ENCODE measurements at regions not wholly inside any gene's neighbourhood (a gene's known extent, or its start where the extent isn't known, plus 50 kb on each side); places are given as distances from the start of the nearest gene placed in this dataset.

GRCh38 chr4:32986236-32986635 lies 2266.1 kb downstream of the PCDH7 start:
- Histone ChIP-seq H3K9me3 (ENCODE audit: control insufficient read depth, insufficient read depth, low read depth, low read length) (no peaks in the 10 kb centered on the region), H3K4me3 (replicated peaks in 1 of 4; ENCODE audit: control extremely low read depth in 1 of 4, insufficient read depth in 1 of 4, low read depth in 3 of 4, low read length in 4 of 4) (no peak overlapping the region), H3K36me3 (ENCODE audit: control insufficient read depth, insufficient read depth, low read length) (no peaks in the 10 kb centered on the region), H3K27ac (ENCODE audit: insufficient read depth, low read length) (no peak overlapping the region), H4K20me1 (ENCODE audit: control insufficient read depth, extremely low read depth, insufficient read depth, low read length) (no peaks in the 10 kb centered on the region), H3K27me3 (ENCODE audit: control insufficient read depth, insufficient read depth, low read length) (no peaks in the 10 kb centered on the region), H3K9ac (ENCODE audit: insufficient read depth, low read length) (no peak overlapping the region), H3K4me1 (ENCODE audit: control insufficient read depth, extremely low read depth, insufficient read depth, low read length) (no peaks in the 10 kb centered on the region), H2AFZ (ENCODE audit: low read length) (no peak overlapping the region), H3K79me2 (ENCODE audit: control insufficient read depth, insufficient read depth, low read length) (no peaks in the 10 kb centered on the region), H3K4me2 (ENCODE audit: extremely low read depth, insufficient read depth, low read length) (no peak overlapping the region)
- DNase-seq (ENCODE audit: low read depth in 2 of 2) = no peak
- TF ChIP-seq, protein P1, sequence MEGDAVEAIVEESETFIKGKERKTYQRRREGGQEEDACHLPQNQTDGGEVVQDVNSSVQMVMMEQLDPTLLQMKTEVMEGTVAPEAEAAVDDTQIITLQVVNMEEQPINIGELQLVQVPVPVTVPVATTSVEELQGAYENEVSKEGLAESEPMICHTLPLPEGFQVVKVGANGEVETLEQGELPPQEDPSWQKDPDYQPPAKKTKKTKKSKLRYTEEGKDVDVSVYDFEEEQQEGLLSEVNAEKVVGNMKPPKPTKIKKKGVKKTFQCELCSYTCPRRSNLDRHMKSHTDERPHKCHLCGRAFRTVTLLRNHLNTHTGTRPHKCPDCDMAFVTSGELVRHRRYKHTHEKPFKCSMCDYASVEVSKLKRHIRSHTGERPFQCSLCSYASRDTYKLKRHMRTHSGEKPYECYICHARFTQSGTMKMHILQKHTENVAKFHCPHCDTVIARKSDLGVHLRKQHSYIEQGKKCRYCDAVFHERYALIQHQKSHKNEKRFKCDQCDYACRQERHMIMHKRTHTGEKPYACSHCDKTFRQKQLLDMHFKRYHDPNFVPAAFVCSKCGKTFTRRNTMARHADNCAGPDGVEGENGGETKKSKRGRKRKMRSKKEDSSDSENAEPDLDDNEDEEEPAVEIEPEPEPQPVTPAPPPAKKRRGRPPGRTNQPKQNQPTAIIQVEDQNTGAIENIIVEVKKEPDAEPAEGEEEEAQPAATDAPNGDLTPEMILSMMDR (conservative IDR thresholded peaks at IDR 0.05 in 1 of 2, IDR thresholded peaks at IDR 0.05 in 1 of 2; ENCODE audit: low read depth in 1 of 2, low read length in 2 of 2) = no peak
- no peak for TF ChIP-seq EZH2 (IDR thresholded peaks at IDR 0.05; ENCODE audit: low read length, missing control alignments)

- no peaks in the 10 kb centered on the region for H3K4me1 ChIP-seq (ENCODE audit: control insufficient read depth, extremely low read depth, insufficient read depth, low read length)
- H3K9ac ChIP-seq (ENCODE audit: insufficient read depth, low read length) = no peak overlapping the region
- H3K4me2 ChIP-seq (ENCODE audit: extremely low read depth, insufficient read depth, low read length) = no peak overlapping the region
- H3K9me3 ChIP-seq (ENCODE audit: control insufficient read depth, insufficient read depth, low read depth, low read length) = no peaks in the 10 kb centered on the region
- H4K20me1 ChIP-seq (ENCODE audit: control insufficient read depth, extremely low read depth, insufficient read depth, low read length) = no peaks in the 10 kb centered on the region
- no peak for DNase-seq (ENCODE audit: low read depth in 2 of 2)
- H2AFZ ChIP-seq (ENCODE audit: low read length) = no peak overlapping the region
- H3K79me2 ChIP-seq (ENCODE audit: control insufficient read depth, insufficient read depth, low read length) = no peaks in the 10 kb centered on the region
- H3K27ac ChIP-seq (ENCODE audit: insufficient read depth, low read length) = no peak overlapping the region
- H3K36me3 ChIP-seq (ENCODE audit: control insufficient read depth, insufficient read depth, low read length) = no peaks in the 10 kb centered on the region
- H3K27me3 ChIP-seq (ENCODE audit: control insufficient read depth, insufficient read depth, low read length) = no peaks in the 10 kb centered on the region
- H3K4me3 ChIP-seq (replicated peaks in 1 of 4; ENCODE audit: control extremely low read depth in 1 of 4, insufficient read depth in 1 of 4, low read depth in 3 of 4, low read length in 4 of 4) = no peak overlapping the region
- TF ChIP-seq EZH2 (IDR thresholded peaks at IDR 0.05; ENCODE audit: low read length, missing control alignments) = no peak
- TF ChIP-seq, protein P1 (conservative IDR thresholded peaks at IDR 0.05 in 1 of 2, IDR thresholded peaks at IDR 0.05 in 1 of 2; ENCODE audit: low read depth in 1 of 2, low read length in 2 of 2) = no peak
Observed at GRCh38 chr4:32987111-32987510, 2266.9 kb downstream of the PCDH7 start.

- Histone ChIP-seq H3K27me3 (ENCODE audit: control insufficient read depth, insufficient read depth, low read length) (no peaks in the 10 kb centered on the region), H3K27ac (ENCODE audit: insufficient read depth, low read length) (no peak overlapping the region), H2AFZ (ENCODE audit: low read length) (no peak overlapping the region), H3K4me3 (replicated peaks in 1 of 4; ENCODE audit: control extremely low read depth in 1 of 4, insufficient read depth in 1 of 4, low read depth in 3 of 4, low read length in 4 of 4) (no peak overlapping the region), H3K9me3 (ENCODE audit: control insufficient read depth, insufficient read depth, low read depth, low read length) (no peaks in the 10 kb centered on the region), H3K36me3 (ENCODE audit: control insufficient read depth, insufficient read depth, low read length) (no peaks in the 10 kb centered on the region), H4K20me1 (ENCODE audit: control insufficient read depth, extremely low read depth, insufficient read depth, low read length) (no peaks in the 10 kb centered on the region), H3K9ac (ENCODE audit: insufficient read depth, low read length) (no peak overlapping the region), H3K79me2 (ENCODE audit: control insufficient read depth, insufficient read depth, low read length) (no peaks in the 10 kb centered on the region), H3K4me1 (ENCODE audit: control insufficient read depth, extremely low read depth, insufficient read depth, low read length) (no peaks in the 10 kb centered on the region), H3K4me2 (ENCODE audit: extremely low read depth, insufficient read depth, low read length) (no peak overlapping the region)
- no peak for DNase-seq (ENCODE audit: low read depth in 2 of 2)
- no peak for TF ChIP-seq EZH2 (IDR thresholded peaks at IDR 0.05; ENCODE audit: low read length, missing control alignments)
- TF ChIP-seq, protein P1 (conservative IDR thresholded peaks at IDR 0.05 in 1 of 2, IDR thresholded peaks at IDR 0.05 in 1 of 2; ENCODE audit: low read depth in 1 of 2, low read length in 2 of 2) = no peak
Observed at GRCh38 chr4:32988165-32988811, 2268.1 kb downstream of the PCDH7 start.

Data from fibroblast of lung (primary cell).